ENCODE measurements at regions not wholly inside any gene's neighbourhood (a gene's known extent, or its start where the extent isn't known, plus 50 kb on each side); places are given as distances from the start of the nearest gene placed in this dataset.
"Not testable (repeated sequence)": the region's sequence is repeated elsewhere in the genome, so short reads cannot be mapped to it uniquely, and the experiment has no call there.

- not testable (repeated sequence) for H3K9me3 ChIP-seq (ENCODE audit: control insufficient read depth, low read length); H3K36me3 ChIP-seq (ENCODE audit: control insufficient read depth, insufficient read depth, low read length); H3K4me1 ChIP-seq (ENCODE audit: control insufficient read depth, insufficient read depth, low read length, poor library complexity, severe bottlenecking); H3K27me3 ChIP-seq (replicated peaks; ENCODE audit: control insufficient read depth, insufficient read depth, low read length, poor library complexity, severe bottlenecking); H3K27ac ChIP-seq (ENCODE audit: insufficient read depth, low read length, poor library complexity, severe bottlenecking); DNase-seq; H3K4me3 ChIP-seq (ENCODE audit: insufficient read depth, low read depth, low read length, poor library complexity, severe bottlenecking)
Measured at GRCh38 chr1:120542940-120543339, 128.1 kb downstream of the NBPF8 start.

- not testable (repeated sequence) for H3K4me3 ChIP-seq (ENCODE audit: insufficient read depth, low read depth, low read length, poor library complexity, severe bottlenecking); H3K27ac ChIP-seq (ENCODE audit: insufficient read depth, low read length, poor library complexity, severe bottlenecking); H3K27me3 ChIP-seq (replicated peaks; ENCODE audit: control insufficient read depth, insufficient read depth, low read length, poor library complexity, severe bottlenecking); H3K36me3 ChIP-seq (ENCODE audit: control insufficient read depth, insufficient read depth, low read length); H3K4me1 ChIP-seq (ENCODE audit: control insufficient read depth, insufficient read depth, low read length, poor library complexity, severe bottlenecking); H3K9me3 ChIP-seq (ENCODE audit: control insufficient read depth, low read length)
- DNase-seq: peak; percentile 62 to 76 (median 65)
Measured at GRCh38 chr1:120544434-120544833, 129.6 kb downstream of the NBPF8 start.

- not testable (repeated sequence) for H3K4me3 ChIP-seq (ENCODE audit: insufficient read depth, low read depth, low read length, poor library complexity, severe bottlenecking); DNase-seq; H3K27ac ChIP-seq (ENCODE audit: insufficient read depth, low read length, poor library complexity, severe bottlenecking); H3K4me1 ChIP-seq (ENCODE audit: control insufficient read depth, insufficient read depth, low read length, poor library complexity, severe bottlenecking); H3K36me3 ChIP-seq (ENCODE audit: control insufficient read depth, insufficient read depth, low read length); H3K9me3 ChIP-seq (ENCODE audit: control insufficient read depth, low read length); H3K27me3 ChIP-seq (replicated peaks; ENCODE audit: control insufficient read depth, insufficient read depth, low read length, poor library complexity, severe bottlenecking)
Measured at GRCh38 chr1:120550335-120550734, 135.5 kb downstream of the NBPF8 start.

- not testable (repeated sequence) for DNase-seq; H3K4me3 ChIP-seq (ENCODE audit: insufficient read depth, low read depth, low read length, poor library complexity, severe bottlenecking); H3K4me1 ChIP-seq (ENCODE audit: control insufficient read depth, insufficient read depth, low read length, poor library complexity, severe bottlenecking); H3K27ac ChIP-seq (ENCODE audit: insufficient read depth, low read length, poor library complexity, severe bottlenecking); H3K36me3 ChIP-seq (ENCODE audit: control insufficient read depth, insufficient read depth, low read length); H3K27me3 ChIP-seq (replicated peaks; ENCODE audit: control insufficient read depth, insufficient read depth, low read length, poor library complexity, severe bottlenecking); H3K9me3 ChIP-seq (ENCODE audit: control insufficient read depth, low read length)
Measured at GRCh38 chr1:120552190-120552589, 137.4 kb downstream of the NBPF8 start.

- not testable (repeated sequence) for H3K4me1 ChIP-seq (ENCODE audit: control insufficient read depth, insufficient read depth, low read length, poor library complexity, severe bottlenecking); H3K36me3 ChIP-seq (ENCODE audit: control insufficient read depth, insufficient read depth, low read length); DNase-seq; H3K27me3 ChIP-seq (replicated peaks; ENCODE audit: control insufficient read depth, insufficient read depth, low read length, poor library complexity, severe bottlenecking); H3K27ac ChIP-seq (ENCODE audit: insufficient read depth, low read length, poor library complexity, severe bottlenecking); H3K9me3 ChIP-seq (ENCODE audit: control insufficient read depth, low read length)
- peak overlapping the region; percentile 46 for H3K4me3 ChIP-seq (ENCODE audit: insufficient read depth, low read depth, low read length, poor library complexity, severe bottlenecking)
Measured at GRCh38 chr1:120557605-120558302, 142.9 kb downstream of the NBPF8 start.

GRCh38 chr1:120558303-120559060 lies 143.6 kb downstream of the NBPF8 start:
- H3K27ac ChIP-seq (ENCODE audit: insufficient read depth, low read length, poor library complexity, severe bottlenecking): peak overlapping the region; percentile 32

GRCh38 chr1:120561767-120562166 lies 146.9 kb downstream of the NBPF8 start:
- H3K36me3 ChIP-seq (ENCODE audit: control insufficient read depth, insufficient read depth, low read length); H3K27ac ChIP-seq (ENCODE audit: insufficient read depth, low read length, poor library complexity, severe bottlenecking); H3K4me3 ChIP-seq (ENCODE audit: insufficient read depth, low read depth, low read length, poor library complexity, severe bottlenecking); H3K4me1 ChIP-seq (ENCODE audit: control insufficient read depth, insufficient read depth, low read length, poor library complexity, severe bottlenecking); H3K9me3 ChIP-seq (ENCODE audit: control insufficient read depth, low read length); H3K27me3 ChIP-seq (replicated peaks; ENCODE audit: control insufficient read depth, insufficient read depth, low read length, poor library complexity, severe bottlenecking): not testable (repeated sequence)
- peak in 1 of 3 donors; percentile 2 for DNase-seq

More at GRCh38 chr1:120558303-120559060, 143.6 kb downstream of the NBPF8 start:
- H3K27me3 ChIP-seq (replicated peaks; ENCODE audit: control insufficient read depth, insufficient read depth, low read length, poor library complexity, severe bottlenecking); H3K9me3 ChIP-seq (ENCODE audit: control insufficient read depth, low read length); H3K36me3 ChIP-seq (ENCODE audit: control insufficient read depth, insufficient read depth, low read length); H3K4me1 ChIP-seq (ENCODE audit: control insufficient read depth, insufficient read depth, low read length, poor library complexity, severe bottlenecking): not testable (repeated sequence)
- peak; percentile 26 to 46 (median 32) for DNase-seq
- peak overlapping the region; percentile 46 for H3K4me3 ChIP-seq (ENCODE audit: insufficient read depth, low read depth, low read length, poor library complexity, severe bottlenecking)

- not testable (repeated sequence) for H3K4me3 ChIP-seq (ENCODE audit: insufficient read depth, low read depth, low read length, poor library complexity, severe bottlenecking); H3K36me3 ChIP-seq (ENCODE audit: control insufficient read depth, insufficient read depth, low read length); H3K9me3 ChIP-seq (ENCODE audit: control insufficient read depth, low read length); H3K27ac ChIP-seq (ENCODE audit: insufficient read depth, low read length, poor library complexity, severe bottlenecking); DNase-seq; H3K27me3 ChIP-seq (replicated peaks; ENCODE audit: control insufficient read depth, insufficient read depth, low read length, poor library complexity, severe bottlenecking); H3K4me1 ChIP-seq (ENCODE audit: control insufficient read depth, insufficient read depth, low read length, poor library complexity, severe bottlenecking)
Measured at GRCh38 chr1:120565396-120565795, 150.6 kb downstream of the NBPF8 start.

GRCh38 chr1:120567620-120568019 lies 152.8 kb downstream of the NBPF8 start:
- not testable (repeated sequence) for H3K9me3 ChIP-seq (ENCODE audit: control insufficient read depth, low read length); H3K4me3 ChIP-seq (ENCODE audit: insufficient read depth, low read depth, low read length, poor library complexity, severe bottlenecking); H3K27me3 ChIP-seq (replicated peaks; ENCODE audit: control insufficient read depth, insufficient read depth, low read length, poor library complexity, severe bottlenecking); H3K4me1 ChIP-seq (ENCODE audit: control insufficient read depth, insufficient read depth, low read length, poor library complexity, severe bottlenecking); H3K27ac ChIP-seq (ENCODE audit: insufficient read depth, low read length, poor library complexity, severe bottlenecking); H3K36me3 ChIP-seq (ENCODE audit: control insufficient read depth, insufficient read depth, low read length); DNase-seq

- H3K27me3 ChIP-seq (replicated peaks; ENCODE audit: control insufficient read depth, insufficient read depth, low read length, poor library complexity, severe bottlenecking); DNase-seq; H3K36me3 ChIP-seq (ENCODE audit: control insufficient read depth, insufficient read depth, low read length); H3K4me1 ChIP-seq (ENCODE audit: control insufficient read depth, insufficient read depth, low read length, poor library complexity, severe bottlenecking); H3K9me3 ChIP-seq (ENCODE audit: control insufficient read depth, low read length); H3K27ac ChIP-seq (ENCODE audit: insufficient read depth, low read length, poor library complexity, severe bottlenecking); H3K4me3 ChIP-seq (ENCODE audit: insufficient read depth, low read depth, low read length, poor library complexity, severe bottlenecking): not testable (repeated sequence)
Measured at GRCh38 chr1:120575201-120575600, 148.5 kb upstream of the NBPF26 start.
